ENCODE measurements at regions not wholly inside any gene's neighbourhood (a gene's known extent, or its start where the extent isn't known, plus 50 kb on each side); places are given as distances from the start of the nearest gene placed in this dataset.
"Not testable (repeated sequence)": the region's sequence is repeated elsewhere in the genome, so short reads cannot be mapped to it uniquely, and the experiment has no call there.

GRCh38 chr18:59848002-59848401, 51.8 kb upstream of the PMAIP1 start:
- DNase-seq = no peak

DNA sequence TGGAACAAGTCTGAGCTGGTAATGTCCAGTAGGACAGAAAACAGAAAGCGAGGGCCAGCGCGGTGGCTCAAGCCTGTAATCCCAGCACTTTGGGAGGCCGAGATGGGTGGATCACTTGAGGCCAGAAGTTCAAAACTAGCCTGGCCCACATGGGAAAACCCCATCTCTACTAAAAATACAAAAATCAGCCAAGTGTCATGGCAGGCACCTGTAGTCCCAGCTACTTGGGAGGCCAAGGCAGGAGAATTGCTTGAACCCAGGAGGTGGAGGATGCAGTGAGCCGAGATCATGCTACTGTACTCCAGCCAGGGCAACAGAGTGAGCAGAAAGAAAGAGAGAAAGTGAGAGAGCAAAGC, 52.3 kb upstream of the PMAIP1 start:
- not testable (repeated sequence) for DNase-seq

GRCh38 chr18:59846814-59847490, 52.8 kb upstream of the PMAIP1 start:
- no peak for DNase-seq

DNA sequence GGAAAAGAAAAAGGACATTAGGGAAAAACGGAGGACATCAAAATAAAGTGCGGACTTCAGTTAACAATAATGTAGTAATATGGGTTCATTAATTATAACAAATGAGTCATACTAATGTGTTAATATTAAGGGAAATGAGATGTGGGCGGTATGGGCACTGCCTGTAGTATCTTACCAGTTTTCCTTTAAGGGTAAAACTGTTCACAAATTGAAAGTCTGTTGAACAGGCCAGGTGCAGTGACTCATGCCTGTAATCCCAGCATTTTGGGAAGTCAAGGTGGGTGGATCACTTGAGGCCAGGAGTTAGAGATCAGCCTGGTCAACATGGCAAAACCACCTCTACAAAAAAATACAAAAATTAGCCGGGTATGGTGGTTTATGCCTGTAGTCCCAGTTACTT, 56.8 kb upstream of the PMAIP1 start:
- no peak for DNase-seq

GRCh38 chr18:59839931-59840685, 59.7 kb upstream of the PMAIP1 start:
- DNase-seq = no peak

- DNase-seq = no peak
Measured at GRCh38 chr18:59839246-59839645, 60.5 kb upstream of the PMAIP1 start.

- peak; percentile 62 for DNase-seq
Measured at GRCh38 chr18:59837586-59837985, 62.2 kb upstream of the PMAIP1 start.

- peak; percentile 8 for DNase-seq
Measured at GRCh38 chr18:59835605-59836379, 64.0 kb upstream of the PMAIP1 start.

DNA sequence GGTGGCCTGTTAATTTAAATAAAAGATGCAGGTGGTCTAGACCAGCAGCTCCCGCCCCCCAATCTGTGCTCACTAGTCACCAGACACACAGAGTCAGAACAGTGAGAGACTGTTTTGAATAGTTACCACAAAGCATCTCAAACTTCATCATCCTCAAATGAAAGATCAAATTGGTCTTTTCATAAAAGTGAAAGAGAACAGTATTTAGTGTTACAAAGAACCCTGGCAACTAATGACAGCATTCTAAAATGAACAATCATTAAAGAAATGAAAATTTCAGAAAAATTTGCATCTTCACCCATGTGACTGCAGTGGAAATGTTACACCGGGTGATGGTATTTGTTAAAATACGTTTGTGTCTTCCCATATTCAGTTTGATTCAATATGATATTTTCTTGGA, 65.5 kb upstream of the PMAIP1 start:
- DNase-seq = no peak

- DNase-seq = no peak
Measured at GRCh38 chr18:59833785-59834184, 66.0 kb upstream of the PMAIP1 start.

DNA sequence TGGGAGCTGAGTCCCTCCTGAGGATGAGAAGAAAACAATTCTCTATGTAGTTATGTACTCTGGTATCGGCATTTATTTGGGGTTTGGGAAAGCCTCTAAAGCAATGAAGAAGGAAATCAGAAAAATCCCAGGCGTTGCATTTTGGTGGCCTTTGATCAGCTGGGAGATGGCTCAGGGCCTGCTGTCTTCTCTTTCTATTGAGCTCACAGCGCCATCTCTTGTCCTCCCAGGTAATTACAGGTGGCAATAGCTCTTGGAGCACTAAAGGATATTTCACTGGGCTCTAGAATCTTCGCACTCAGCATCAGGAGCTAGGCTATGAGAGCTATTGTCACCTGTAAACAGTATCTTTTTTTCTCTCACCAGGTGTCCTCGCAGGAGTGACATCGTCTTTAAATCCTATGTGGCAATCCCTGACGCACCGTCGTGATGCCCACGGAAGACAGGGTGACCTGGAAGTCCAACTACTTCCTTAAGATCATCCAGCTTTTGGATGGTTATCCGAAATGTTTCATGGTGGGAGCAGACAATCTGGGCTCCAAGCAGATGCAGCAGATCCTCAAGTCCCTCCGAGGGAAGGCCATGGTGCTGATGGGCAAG, 76.1 kb upstream of the PMAIP1 start:
- peak; percentile 84 for DNase-seq

GRCh38 chr18:59822612-59823550, 76.9 kb upstream of the PMAIP1 start:
- no peak for DNase-seq

DNA sequence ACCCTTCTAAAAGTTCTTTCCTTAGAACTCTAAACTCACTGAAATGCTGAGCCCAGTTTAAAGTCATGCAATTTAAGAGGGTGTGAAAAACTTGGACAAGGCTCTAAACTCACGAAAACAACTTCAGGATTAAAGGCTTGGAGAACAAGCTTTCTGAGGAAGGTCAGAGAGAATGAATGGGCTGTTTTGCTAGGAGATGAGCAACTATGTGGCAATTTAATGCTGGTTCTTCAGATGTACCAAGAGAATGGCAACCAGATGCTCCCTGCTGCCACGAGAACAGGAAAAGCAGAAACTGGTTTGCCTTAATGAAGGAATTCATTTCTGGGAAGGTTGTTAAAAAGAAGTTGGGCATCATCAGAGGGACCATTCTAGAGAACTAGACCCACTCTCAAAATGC, 77.8 kb upstream of the PMAIP1 start:
- DNase-seq = peak; percentile 50

DNA sequence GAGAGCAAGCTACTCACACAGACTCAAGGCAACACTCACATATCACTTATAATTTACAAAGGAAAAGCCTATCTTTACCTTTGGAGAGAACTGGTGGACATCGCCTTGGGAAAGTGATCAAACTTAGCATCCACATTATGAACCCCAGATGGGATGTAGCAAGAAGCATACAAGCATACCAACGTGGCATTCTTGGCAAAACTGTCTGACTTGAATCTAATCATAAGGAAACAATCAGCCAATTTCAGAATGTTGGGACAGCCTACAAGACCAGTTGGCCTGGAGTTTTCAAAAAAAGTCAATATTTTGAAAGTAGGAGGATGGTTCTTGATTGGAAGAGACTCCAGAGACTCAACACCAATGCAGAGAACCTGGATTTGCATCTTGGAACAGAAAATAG, 79.1 kb upstream of the PMAIP1 start:
- DNase-seq = peak; percentile 83

DNA sequence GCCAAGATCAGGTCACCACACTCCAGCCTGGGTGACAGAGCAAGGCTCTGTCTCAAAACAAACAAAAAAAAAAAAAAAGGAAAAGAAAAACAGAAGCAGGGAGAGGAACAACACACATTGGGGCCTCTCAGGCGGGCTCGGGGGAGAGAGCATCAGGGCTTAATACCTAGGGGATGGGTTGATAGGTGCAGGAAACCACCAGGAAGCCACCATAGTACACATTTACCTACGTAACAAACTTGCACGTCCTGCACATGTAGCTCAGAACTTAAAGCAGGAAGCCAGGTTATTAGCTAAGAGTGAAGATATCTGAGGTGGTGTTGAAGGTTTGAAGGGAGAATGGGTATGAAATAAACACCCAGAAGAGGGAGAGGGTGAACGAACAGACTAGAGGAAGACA, 81.0 kb upstream of the PMAIP1 start:
- no peak for DNase-seq

GRCh38 chr18:59814891-59815290, 84.9 kb upstream of the PMAIP1 start:
- peak; percentile 93 for DNase-seq

GRCh38 chr18:59813942-59814341, 85.9 kb upstream of the PMAIP1 start:
- no peak for DNase-seq

DNA sequence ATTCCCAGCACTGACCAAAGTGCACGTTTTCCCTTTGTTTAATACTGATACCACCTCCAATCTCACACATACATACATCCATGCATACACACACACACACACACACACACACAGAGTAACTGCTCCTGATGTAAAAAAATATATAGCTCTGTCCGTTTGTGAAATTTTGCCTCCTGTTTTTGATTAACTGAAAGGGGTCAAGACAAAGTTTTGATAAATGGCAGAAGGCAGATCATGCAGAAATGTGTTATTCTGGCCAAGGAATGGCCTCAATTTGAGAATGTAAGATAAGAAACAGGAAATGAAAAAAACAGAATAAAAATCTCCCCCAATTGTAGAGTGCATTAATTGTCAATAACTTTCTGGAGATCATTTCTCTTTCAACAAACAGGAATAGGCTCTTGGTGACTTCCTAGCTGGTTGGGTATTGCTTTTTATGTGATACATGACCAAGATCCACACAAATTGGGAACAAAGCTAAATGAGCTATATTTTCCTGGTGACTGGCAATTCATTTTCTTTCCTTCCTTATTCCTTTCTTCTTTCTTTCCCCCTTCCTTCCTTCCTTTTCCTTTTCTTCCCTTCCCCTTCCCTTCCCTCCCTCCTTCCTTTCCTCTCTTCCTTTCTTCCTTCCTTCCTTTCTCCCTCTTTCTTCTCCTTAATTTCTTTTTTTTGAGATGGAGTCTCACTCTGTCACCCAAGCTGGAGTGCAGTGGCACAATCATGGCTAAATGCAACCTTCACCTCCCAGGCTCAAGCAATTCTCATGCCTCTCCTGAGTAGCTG, 88.9 kb upstream of the PMAIP1 start:
- DNase-seq = peak; percentile 60

GRCh38 chr18:59810183-59810582, 89.6 kb upstream of the PMAIP1 start:
- DNase-seq = peak; percentile 35

DNA sequence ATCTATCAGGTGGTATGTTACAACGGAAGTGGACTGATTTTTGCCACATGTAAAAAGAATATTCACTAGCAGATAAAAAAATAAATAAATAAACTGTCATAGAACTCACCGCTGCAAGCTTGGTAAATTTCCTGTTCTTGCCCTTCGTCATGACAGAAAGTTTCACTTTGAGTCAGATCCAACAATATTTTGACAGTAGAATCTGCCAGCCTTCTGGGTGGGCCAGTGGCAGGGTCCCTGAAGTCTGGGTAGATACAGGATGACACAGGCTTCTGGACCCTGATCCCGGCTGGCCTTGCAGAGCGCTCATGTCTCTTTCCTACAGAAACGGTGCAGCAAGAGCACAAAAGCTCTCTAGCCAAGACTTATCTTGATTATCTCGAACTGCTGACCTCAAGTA, 97.8 kb upstream of the PMAIP1 start:
- no peak for DNase-seq

GRCh38 chr18:59801576-59801975, 98.2 kb upstream of the PMAIP1 start:
- no peak for DNase-seq

DNA sequence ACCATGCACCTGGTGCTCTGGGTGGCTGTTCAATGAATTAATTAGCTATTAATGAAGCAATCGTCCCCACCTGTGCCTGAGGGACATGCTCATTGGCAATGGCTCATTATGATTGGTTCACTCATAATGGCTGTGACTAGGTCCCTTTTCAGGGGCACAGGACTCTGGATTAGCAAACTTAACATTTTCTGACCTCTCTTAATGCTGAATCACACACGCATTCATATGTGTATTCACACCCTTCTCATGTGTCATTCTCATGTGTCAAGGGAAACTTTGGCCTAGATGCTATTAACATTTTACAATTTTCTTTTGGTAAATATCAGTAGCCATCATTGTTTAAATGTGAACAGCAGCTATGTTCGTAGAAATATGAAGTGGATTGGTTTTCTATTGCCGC, 98.9 kb upstream of the PMAIP1 start:
- no peak for DNase-seq

Data from fibroblast of upper back skin (primary cell).